ENCODE measurements at regions not wholly inside any gene's neighbourhood (a gene's known extent, or its start where the extent isn't known, plus 50 kb on each side); places are given as distances from the start of the nearest gene placed in this dataset.

GRCh38 chr3:40719660-40720287 is 195.0 kb downstream of the ZNF621 start:
- Histone ChIP-seq H3K4me1 (peaks cover 0 to 15% (median under 1%) of the 10 kb centered on the region in 3 donors), H3K36me3 (no peaks in the 10 kb centered on the region), H3K27ac (no peak overlapping the region), H3K27me3 (no peaks in the 10 kb centered on the region), H3K9me3 (no peaks in the 10 kb centered on the region), H3K4me3 (no peak overlapping the region)
- DNase-seq = no peak
- WGBS, 2 donors = 65 to 75% methylated on average over 8 to 11 of the region's 11 CpGs
- intact Hi-C loops (cut with DNase I) = no loop called here
- peak in 4 of 6 experiments; percentile 21 to 40 (median 33) for TF ChIP-seq CTCF (IDR thresholded peaks at IDR 0.05)
- TF ChIP-seq POLR2A (IDR thresholded peaks at IDR 0.05) = no peak

GRCh38 chr3:40720341-40720740 is 195.6 kb downstream of the ZNF621 start:
- DNase-seq = no peak
- no peaks in the 10 kb centered on the region for H3K27me3 ChIP-seq
- no peaks in the 10 kb centered on the region for H3K9me3 ChIP-seq
- H3K4me3 ChIP-seq = no peak overlapping the region
- 85% methylated on average over 4 of the region's 4 CpGs for whole genome bisulfite sequencing, 2 donors
- TF ChIP-seq CTCF (IDR thresholded peaks at IDR 0.05) = no peak
- no peak for TF ChIP-seq POLR2A (IDR thresholded peaks at IDR 0.05)
- H3K4me1 ChIP-seq = peaks cover 0 to 10% (median 0%) of the 10 kb centered on the region in 3 donors
- no peak overlapping the region for H3K27ac ChIP-seq
- H3K36me3 ChIP-seq = no peaks in the 10 kb centered on the region
- intact Hi-C loops (cut with DNase I) = no loop called here

- Histone ChIP-seq H3K27me3 (no peaks in the 10 kb centered on the region), H3K9me3 (no peaks in the 10 kb centered on the region), H3K27ac (no peak overlapping the region), H3K4me3 (no peak overlapping the region), H3K36me3 (no peaks in the 10 kb centered on the region), H3K4me1 (peaks cover 0 to 10% (median 0%) of the 10 kb centered on the region in 3 donors)
- intact Hi-C loops (cut with DNase I) = no loop called here
- TF ChIP-seq CTCF (IDR thresholded peaks at IDR 0.05) (no peak), POLR2A (IDR thresholded peaks at IDR 0.05) (no peak)
- WGBS, 2 donors = 75 to 77% methylated on average over 3 of the region's 3 CpGs
- DNase-seq = no peak
Measured at GRCh38 chr3:40720863-40721262, 196.1 kb downstream of the ZNF621 start.

GRCh38 chr3:40723083-40723660 is 198.4 kb downstream of the ZNF621 start:
- Histone ChIP-seq H3K9me3 (no peaks in the 10 kb centered on the region), H3K27me3 (no peaks in the 10 kb centered on the region), H3K27ac (no peak overlapping the region), H3K4me3 (no peak overlapping the region), H3K4me1 (peaks cover 0 to 6% (median 0%) of the 10 kb centered on the region in 3 donors), H3K36me3 (no peaks in the 10 kb centered on the region)
- intact Hi-C loops (cut with DNase I) = no loop called here
- no peak for DNase-seq
- TF ChIP-seq CTCF (IDR thresholded peaks at IDR 0.05) (no peak), POLR2A (IDR thresholded peaks at IDR 0.05) (no peak)

- Histone ChIP-seq H3K4me1 (no peaks in the 10 kb centered on the region), H3K27me3 (no peaks in the 10 kb centered on the region), H3K27ac (no peak overlapping the region), H3K4me3 (no peak overlapping the region), H3K9me3 (peaks cover 0 to 15% (median under 1%) of the 10 kb centered on the region in 3 donors), H3K36me3 (no peaks in the 10 kb centered on the region)
- TF ChIP-seq POLR2A (IDR thresholded peaks at IDR 0.05) (no peak), CTCF (IDR thresholded peaks at IDR 0.05) (no peak)
- intact Hi-C loops (cut with DNase I) = no loop called here
- no peak for DNase-seq
Measured at GRCh38 chr3:40725031-40725430, 200.3 kb downstream of the ZNF621 start.

All from esophagus squamous epithelium (tissue), 5 donors.